Vagina (tissue), 2 donors: ENCODE measurements at regions not wholly inside any gene's neighbourhood (a gene's known extent, or its start where the extent isn't known, plus 50 kb on each side); places are given as distances from the start of the nearest gene placed in this dataset.
A peak's percentile ranks its signal among the peaks of the same experiment; 100 is the strongest.

Experiments
- DNase-seq, 2 donors: peaks; one replicate each; pipeline ENCODE4 v3.0.0-alpha.2; 2017; ENCODE audit errors: extremely low spot score in 2 of 2
- H3K27ac ChIP-seq: fragments of 200-600 bp; sonication (generic); one replicate; pipeline ENCODE4 v1.5.1; 2019
- H3K27me3 ChIP-seq: fragments of 200-600 bp; sonication (generic); one replicate; pipeline ENCODE4 v1.5.1; 2019
- H3K36me3 ChIP-seq, 2 donors: fragments of 200-600 bp; sonication (generic); one replicate each; pipeline ENCODE4 v1.5.1; 2017 to 2019
- H3K4me1 ChIP-seq: fragments of 200-600 bp; sonication (generic); one replicate; pipeline ENCODE4 v1.5.1; 2019
- H3K4me3 ChIP-seq, 2 donors: fragments of 200-600 bp; sonication (generic); 1 replicate in 1 of 2; 2 replicates in 1 of 2; pipeline ENCODE4 v1.5.1; 2016 to 2019
- H3K9me3 ChIP-seq: fragments of 200-600 bp; sonication (generic); one replicate; pipeline ENCODE4 v1.5.1; 2019
- CTCF ChIP-seq, 3 experiments: fragments of 450-650 bp in 2 of 3; fragments of 200-600 bp in 1 of 3; sonication (generic) in 1 of 3; IDR thresholded peaks; one replicate each; pipeline ENCODE4 v1.5.1; 2017 to 2019; ENCODE audit warnings: antibody characterized with exemption in 3 of 3, mild to moderate bottlenecking in 2 of 3, moderate library complexity in 2 of 3
- POLR2A ChIP-seq, 2 donors: fragments of 450-650 bp; IDR thresholded peaks; one replicate each; pipeline ENCODE4 v1.6.1; 2017; ENCODE audit warnings: antibody characterized with exemption in 2 of 2, mild to moderate bottlenecking in 2 of 2, moderate library complexity in 2 of 2
- POLR2AphosphoS5 ChIP-seq, 2 donors: sonication (generic); formaldehyde crosslinking; IDR thresholded peaks; one replicate each; pipeline ENCODE4 v1.9.0; 2017; ENCODE audit warnings: antibody characterized with exemption in 2 of 2, mild to moderate bottlenecking in 2 of 2, low read depth in 1 of 2; ENCODE audit not compliant: insufficient read depth in 1 of 2
- intact Hi-C: fragments of 100-400 bp; cut with DNase I; formaldehyde crosslinking; loops from one replicate; pipeline ENCODE4 v1.15.1; 2023

GRCh38 chr1:22280526-22280925 is 137.6 kb upstream of the WNT4 start:
- intact Hi-C loops = no loop called here
- no peaks in the 10 kb centered on the region for H3K27me3 ChIP-seq
- no peaks in the 10 kb centered on the region for H3K36me3 ChIP-seq
- no peak overlapping the region for H3K4me3 ChIP-seq
- no peak for DNase-seq
- H3K9me3 ChIP-seq = no peaks in the 10 kb centered on the region
- TF ChIP-seq POLR2AphosphoS5 (IDR thresholded peaks at IDR 0.05; ENCODE audit: insufficient read depth in 1 of 2, low read depth in 1 of 2) = no peak
- TF ChIP-seq POLR2A (IDR thresholded peaks at IDR 0.05) = no peak
- TF ChIP-seq CTCF (IDR thresholded peaks at IDR 0.05) = no peak
- no peak overlapping the region for H3K27ac ChIP-seq
- peaks cover 5% of the 10 kb centered on the region for H3K4me1 ChIP-seq

GRCh38 chr1:22281521-22282363 is 138.8 kb upstream of the WNT4 start:
- TF ChIP-seq CTCF (IDR thresholded peaks at IDR 0.05) (no peak), POLR2AphosphoS5 (IDR thresholded peaks at IDR 0.05; ENCODE audit: insufficient read depth in 1 of 2, low read depth in 1 of 2) (no peak), POLR2A (IDR thresholded peaks at IDR 0.05) (no peak)
- intact Hi-C loops = no loop called here
- no peak overlapping the region for H3K4me3 ChIP-seq
- no peaks in the 10 kb centered on the region for H3K27me3 ChIP-seq
- no peak overlapping the region for H3K27ac ChIP-seq
- no peaks in the 10 kb centered on the region for H3K4me1 ChIP-seq
- H3K36me3 ChIP-seq = no peaks in the 10 kb centered on the region
- DNase-seq = no peak
- no peaks in the 10 kb centered on the region for H3K9me3 ChIP-seq

- intact Hi-C loops = no loop called here
- H3K27ac ChIP-seq = no peak overlapping the region
- TF ChIP-seq CTCF (IDR thresholded peaks at IDR 0.05) (no peak), POLR2A (IDR thresholded peaks at IDR 0.05) (no peak), POLR2AphosphoS5 (IDR thresholded peaks at IDR 0.05; ENCODE audit: insufficient read depth in 1 of 2, low read depth in 1 of 2) (no peak)
- no peaks in the 10 kb centered on the region for H3K36me3 ChIP-seq
- H3K27me3 ChIP-seq = no peaks in the 10 kb centered on the region
- H3K4me3 ChIP-seq = no peak overlapping the region
- no peak for DNase-seq
- no peaks in the 10 kb centered on the region for H3K9me3 ChIP-seq
- H3K4me1 ChIP-seq = no peaks in the 10 kb centered on the region
Observed at GRCh38 chr1:22282364-22282995, 139.6 kb upstream of the WNT4 start.

- H3K4me3 ChIP-seq = no peak overlapping the region
- H3K36me3 ChIP-seq = no peaks in the 10 kb centered on the region
- intact Hi-C loops = no loop called here
- TF ChIP-seq POLR2AphosphoS5 (IDR thresholded peaks at IDR 0.05; ENCODE audit: insufficient read depth in 1 of 2, low read depth in 1 of 2) = no peak
- no peak for TF ChIP-seq CTCF (IDR thresholded peaks at IDR 0.05)
- TF ChIP-seq POLR2A (IDR thresholded peaks at IDR 0.05) = no peak
- H3K9me3 ChIP-seq = no peaks in the 10 kb centered on the region
- no peaks in the 10 kb centered on the region for H3K27me3 ChIP-seq
- peak in 1 of 2 donors; percentile 94 for DNase-seq
- H3K27ac ChIP-seq = no peak overlapping the region
- H3K4me1 ChIP-seq = no peaks in the 10 kb centered on the region
Observed at GRCh38 chr1:22283596-22283995, 140.7 kb upstream of the WNT4 start.

GRCh38 chr1:22284236-22284635 is 141.3 kb upstream of the WNT4 start:
- no peaks in the 10 kb centered on the region for H3K4me1 ChIP-seq
- no peak overlapping the region for H3K4me3 ChIP-seq
- no peaks in the 10 kb centered on the region for H3K36me3 ChIP-seq
- no peaks in the 10 kb centered on the region for H3K9me3 ChIP-seq
- H3K27me3 ChIP-seq = no peaks in the 10 kb centered on the region
- TF ChIP-seq POLR2AphosphoS5 (IDR thresholded peaks at IDR 0.05; ENCODE audit: insufficient read depth in 1 of 2, low read depth in 1 of 2) (no peak), CTCF (IDR thresholded peaks at IDR 0.05) (no peak), POLR2A (IDR thresholded peaks at IDR 0.05) (no peak)
- peak; percentile 29 to 67 for DNase-seq
- H3K27ac ChIP-seq = no peak overlapping the region
- intact Hi-C loops = no loop called here
